NCI-H446 (cell line): ENCODE measurements at regions not wholly inside any gene's neighbourhood (a gene's known extent, or its start where the extent isn't known, plus 50 kb on each side); places are given as distances from the start of the nearest gene placed in this dataset.

ENCODE experiments used
- DNase-seq, 2 experiments: peaks; one replicate each; lab custom pipeline; 2025; lab: John Stamatoyannopoulos, UW

- DNase-seq = no peak
These were observed 94.0 kb upstream of the THBS1 start for GRCh38 chr15:39486621-39487457.

DNA sequence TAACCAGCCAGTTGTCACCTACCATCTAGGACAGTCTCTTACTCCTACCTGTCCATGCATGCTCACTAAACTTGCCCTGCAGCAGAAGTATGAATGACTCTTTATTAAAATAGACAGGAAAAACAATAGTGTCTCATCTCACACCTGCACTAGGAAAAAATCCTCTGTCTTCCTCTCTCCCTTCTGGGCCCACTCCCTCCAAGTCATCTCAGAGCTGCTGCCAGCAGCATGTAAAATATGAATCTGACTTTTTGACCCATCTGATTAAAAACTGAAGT, 93.5 kb upstream of the THBS1 start:
- DNase-seq = no peak

DNA sequence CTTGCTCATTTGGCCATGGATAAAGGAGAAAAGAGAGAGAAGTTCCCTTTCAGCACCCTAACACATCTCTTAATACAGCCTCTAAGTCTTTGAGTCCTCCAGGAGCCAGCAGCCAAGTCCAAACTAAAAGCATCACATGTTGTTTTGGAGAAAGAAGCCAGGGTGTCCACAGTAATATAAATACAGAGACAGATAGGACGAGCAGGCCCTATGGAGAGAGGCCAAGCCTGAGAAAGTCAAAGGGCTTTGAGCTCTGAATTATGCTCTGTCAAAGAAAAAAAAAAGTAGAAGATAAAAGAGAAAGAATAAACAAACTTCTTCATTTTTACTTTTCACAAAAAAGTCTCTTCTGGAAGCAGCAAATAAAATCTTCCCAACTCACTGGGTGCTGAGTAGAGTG, 92.4 kb upstream of the THBS1 start:
- DNase-seq = no peak

DNA sequence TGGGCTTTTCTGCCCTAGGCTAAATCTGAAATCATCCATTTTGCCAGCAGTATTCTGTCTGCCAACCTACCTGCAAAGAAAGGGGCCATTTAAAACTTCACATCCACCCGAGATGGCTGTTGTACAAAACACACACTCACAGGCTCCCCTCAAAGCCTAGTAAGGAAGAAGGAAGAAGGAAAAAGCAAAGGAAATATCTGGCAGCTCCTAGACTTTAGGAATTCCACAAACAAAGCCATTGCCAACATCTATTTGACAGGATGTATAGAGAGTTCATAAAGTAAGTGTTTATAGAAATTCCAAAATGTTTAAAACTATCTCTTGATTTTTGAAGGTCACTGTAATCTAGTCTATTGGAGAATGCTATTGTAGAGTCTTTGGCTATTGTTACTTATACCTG, 91.9 kb upstream of the THBS1 start:
- no peak for DNase-seq

- DNase-seq = no peak
These were observed 89.6 kb upstream of the THBS1 start for GRCh38 chr15:39491115-39491885.

DNA sequence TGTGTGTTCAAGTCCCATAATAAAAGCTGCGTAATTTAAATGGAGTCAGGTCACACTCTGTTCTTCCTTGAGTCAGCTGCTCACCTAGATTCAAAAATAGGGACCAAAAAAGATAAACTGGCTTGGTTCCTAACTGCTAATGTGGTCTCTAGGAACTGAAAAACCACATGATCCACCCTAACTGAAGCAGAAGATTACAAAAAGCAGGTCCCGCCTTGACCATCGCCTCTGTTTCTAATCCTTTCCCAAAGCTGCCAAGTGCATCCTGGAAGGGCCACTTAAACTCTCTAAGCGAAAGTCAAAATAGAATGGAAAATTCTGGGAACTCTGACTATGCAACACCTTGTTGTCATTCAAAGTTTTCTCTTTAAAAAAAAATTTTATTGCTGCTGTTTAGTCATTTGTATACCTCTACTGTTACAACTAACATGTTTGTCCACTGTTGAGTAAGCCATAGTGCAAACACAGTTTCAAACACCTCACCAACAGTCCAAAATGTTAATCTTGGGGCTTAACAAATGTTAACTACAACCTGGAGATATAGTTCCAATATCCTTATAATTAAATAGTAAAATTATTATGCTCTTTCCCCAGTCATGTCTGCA, 88.9 kb upstream of the THBS1 start:
- DNase-seq = no peak

- no peak for DNase-seq
These were observed 87.3 kb upstream of the THBS1 start for GRCh38 chr15:39493424-39494067.

GRCh38 chr15:39494462-39494861, 86.4 kb upstream of the THBS1 start:
- DNase-seq = no peak

DNA sequence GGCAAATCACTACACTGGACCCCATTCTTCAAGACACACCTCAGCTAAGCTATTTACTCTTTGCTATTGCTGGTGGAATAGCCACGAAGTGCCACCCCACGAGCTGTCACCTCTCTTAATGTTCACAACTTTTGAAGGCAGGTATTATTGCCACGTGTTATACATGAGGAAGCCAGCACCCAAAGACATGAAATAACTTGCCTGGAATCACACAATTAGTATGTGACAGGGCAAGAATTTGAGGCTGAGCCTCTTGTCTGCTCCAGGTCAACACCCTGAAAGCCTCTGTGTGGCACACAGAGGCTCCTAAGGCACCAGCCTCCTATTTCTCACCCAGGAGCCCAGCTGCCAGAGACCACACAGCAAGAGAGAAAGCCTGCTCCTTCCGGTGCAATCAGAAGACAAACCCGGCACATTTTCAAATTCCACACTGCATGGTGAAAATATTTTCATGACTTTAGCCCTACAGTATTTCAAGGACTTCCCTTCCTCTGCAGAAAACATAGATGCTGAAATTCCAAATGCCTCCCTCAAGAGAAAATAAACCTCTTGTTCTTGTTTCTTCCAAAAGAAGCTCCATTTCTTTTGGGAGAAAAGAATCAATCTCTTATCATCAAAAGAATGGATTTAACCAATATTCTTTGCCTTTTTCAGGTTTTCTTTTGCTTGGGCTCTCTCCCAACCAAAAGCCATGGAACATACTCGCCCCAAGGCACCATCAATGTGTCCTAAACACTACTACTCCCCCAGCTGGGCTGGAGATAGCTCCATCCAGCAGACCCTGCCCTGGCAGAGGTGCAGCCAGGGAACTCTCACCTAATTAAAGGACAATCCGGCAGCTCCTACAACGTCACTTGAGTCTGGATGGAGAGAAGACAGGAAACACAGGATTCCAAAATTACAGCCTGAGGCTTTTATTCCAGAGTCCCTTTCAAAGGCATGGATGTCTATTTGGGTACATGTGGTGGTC, 84.7 kb upstream of the THBS1 start:
- DNase-seq = no peak

DNA sequence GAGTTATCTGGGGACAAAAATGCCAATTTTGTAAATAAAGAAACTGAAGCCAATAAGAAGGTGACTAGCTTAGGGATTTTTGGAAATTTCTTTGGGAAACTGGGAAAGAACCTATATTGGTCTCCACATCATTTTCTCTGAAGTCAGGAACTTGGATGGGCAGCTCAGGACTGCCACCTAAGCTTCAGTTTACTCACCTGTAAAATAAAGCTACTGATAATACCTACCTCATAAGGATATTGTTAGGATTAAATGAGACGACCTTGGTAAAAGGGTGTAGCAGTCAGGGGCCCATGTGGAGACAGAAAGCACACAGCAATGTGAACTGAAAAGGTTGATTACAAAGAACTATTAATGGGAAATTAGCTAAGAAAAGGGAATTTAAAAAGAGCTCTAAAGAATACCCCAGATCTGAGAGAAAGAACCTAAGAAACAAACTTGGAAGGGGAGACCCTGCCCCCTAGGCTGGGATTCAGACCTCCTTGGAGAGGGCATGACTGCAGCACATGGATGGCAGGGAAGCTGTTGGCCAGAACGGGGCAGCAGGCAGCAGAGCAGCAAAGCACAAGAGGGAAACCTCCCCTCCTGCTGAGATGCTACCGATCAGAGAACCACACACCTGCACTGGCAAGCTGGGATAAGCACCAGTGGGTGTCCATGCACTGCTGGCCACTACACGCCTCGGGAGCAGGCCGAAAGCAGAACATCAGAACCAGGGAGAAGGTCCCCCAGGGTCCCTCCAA, 83.7 kb upstream of the THBS1 start:
- DNase-seq = no peak

DNA sequence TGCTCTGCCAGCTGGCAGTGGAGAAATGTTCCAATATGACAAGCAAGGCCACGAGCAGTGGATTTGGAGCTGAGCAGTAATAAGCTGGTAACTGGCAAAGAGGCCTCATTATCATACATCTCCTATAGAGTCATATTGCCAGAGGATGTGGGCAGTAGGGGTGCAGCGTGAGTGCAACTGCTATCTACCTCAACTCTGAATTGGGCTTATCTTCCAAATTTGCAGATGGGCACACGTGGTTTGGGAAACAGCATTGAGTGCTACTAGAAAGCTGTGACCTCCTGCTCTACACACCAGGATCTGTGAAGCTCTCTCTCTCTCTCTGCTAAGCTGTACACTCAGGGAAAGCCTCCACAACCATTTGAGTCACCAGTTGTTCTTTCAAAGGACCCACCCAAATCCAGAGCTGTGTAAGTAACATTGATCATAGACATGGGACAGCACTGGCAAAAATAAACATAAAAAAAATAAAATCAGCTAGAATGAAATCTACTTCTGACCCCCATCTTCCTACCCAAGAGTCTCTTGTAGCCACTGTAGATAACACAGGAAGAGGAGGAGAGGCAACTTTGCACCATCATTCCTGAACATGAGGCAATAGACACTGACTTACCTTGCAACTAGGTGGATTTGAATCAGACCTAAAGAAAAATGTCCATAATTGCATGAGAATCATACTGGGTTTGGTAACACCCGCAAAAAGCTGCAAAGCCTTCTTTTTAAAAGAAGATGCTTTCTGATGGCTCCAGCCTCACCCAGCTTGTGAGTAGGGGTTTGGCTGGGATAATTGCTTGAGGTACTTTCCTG, 82.9 kb upstream of the THBS1 start:
- no peak for DNase-seq

DNA sequence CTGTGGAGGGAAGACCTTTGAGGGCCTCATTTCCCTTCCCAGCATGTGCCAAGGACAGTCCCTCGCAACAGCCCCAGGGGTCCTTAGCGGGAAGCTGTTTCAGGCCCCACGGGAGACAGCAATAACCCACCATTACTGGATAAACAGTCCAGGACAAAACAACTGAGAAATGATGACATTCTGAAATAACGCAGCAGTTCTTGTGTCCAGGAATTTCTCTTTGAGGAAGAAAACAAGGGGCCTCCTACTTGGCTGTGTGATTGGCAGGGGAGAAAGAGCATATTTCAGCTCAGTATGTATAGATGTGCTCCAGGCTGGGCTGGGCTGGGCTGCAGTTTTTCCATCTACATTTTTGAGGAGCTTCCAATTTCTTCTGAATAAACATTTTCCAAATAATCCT, 82.2 kb upstream of the THBS1 start:
- no peak for DNase-seq

- DNase-seq = no peak
These were observed 81.8 kb upstream of the THBS1 start for GRCh38 chr15:39499042-39499441.

GRCh38 chr15:39499681-39500080, 81.2 kb upstream of the THBS1 start:
- no peak for DNase-seq

- DNase-seq = no peak
These were observed 79.4 kb upstream of the THBS1 start for GRCh38 chr15:39501366-39502081.

DNA sequence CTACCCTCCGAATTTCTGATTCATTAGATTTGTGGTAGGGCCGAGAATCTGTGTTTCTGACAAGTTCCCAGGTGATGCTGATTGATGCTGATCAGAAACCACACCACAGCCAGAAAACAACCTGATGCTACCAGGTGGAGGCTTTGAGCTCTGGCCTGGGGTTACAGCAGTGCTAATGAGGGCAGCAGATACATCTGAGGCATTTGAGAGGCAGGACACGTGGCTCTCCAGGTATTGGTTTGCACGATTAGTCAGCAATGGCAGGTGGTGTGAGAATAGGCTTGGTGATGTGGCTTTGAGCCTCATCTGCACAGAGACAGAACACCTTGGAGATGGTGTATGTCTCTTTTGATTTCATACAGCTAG, 78.8 kb upstream of the THBS1 start:
- DNase-seq = no peak

DNA sequence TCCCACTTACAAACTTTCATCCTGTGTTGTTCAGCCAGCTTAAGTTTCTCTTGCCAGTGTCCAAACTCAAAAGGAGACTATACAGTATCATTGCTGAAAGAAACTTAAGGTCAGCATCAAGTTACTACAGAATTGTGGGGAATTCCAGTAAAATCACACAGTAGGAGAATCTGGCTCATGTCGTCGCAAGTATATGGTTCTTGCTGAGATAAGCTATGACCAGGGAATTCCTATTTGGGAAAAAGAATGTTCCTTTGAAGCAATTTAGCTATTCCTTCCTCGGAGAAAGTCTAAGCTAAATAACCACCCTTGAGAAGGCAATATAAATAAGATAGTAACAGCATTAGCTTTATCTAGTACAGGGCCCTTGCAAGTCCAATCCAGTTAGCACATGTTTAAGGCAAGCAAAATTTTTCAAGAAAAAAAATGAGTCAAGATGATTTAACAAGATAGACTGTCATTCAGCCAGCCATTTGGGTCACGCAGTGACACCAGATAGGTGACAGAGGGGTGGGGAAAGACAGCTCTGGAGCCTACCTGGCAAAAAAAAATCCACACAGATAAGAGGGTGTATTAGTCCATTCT, 78.2 kb upstream of the THBS1 start:
- no peak for DNase-seq

DNA sequence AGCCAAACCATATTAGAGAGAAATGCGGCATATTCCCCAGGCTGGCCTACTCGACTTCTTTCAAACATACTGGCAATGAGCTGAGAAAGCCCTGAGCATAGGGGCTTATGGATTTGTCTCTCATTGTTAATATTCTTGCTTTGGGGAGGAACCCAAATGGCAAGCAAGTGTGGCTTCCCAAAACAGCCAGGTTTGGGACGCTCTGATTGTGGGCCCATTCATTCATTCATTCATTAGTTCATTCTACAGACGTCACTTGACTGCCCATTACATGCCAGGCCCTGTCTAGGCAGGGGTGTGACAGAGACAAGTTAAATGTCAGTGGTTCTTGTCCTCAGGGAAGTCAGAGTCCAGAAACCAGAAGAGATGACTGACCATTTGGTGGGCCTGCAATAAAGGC, 77.4 kb upstream of the THBS1 start:
- no peak for DNase-seq

GRCh38 chr15:39504808-39505207, 76.1 kb upstream of the THBS1 start:
- DNase-seq = no peak
